PC-3 (cell line): ENCODE measurements at regions not wholly inside any gene's neighbourhood (a gene's known extent, or its start where the extent isn't known, plus 50 kb on each side); places are given as distances from the start of the nearest gene placed in this dataset.

Source experiments
- CTCF ChIP-seq: fragments of 300-600 bp; sonication (generic); conservative IDR thresholded peaks from 2 replicates; pipeline ENCODE4 v1.5.1; 2017; ENCODE audit warnings: antibody characterized with exemption, low read depth, mild to moderate bottlenecking, low read length
- EZH2 ChIP-seq: fragments of 300-600 bp; sonication (generic); IDR thresholded peaks from one replicate; pipeline ENCODE4 v1.6.1; 2017; ENCODE audit warnings: antibody characterized with exemption, mild to moderate bottlenecking, low read length; ENCODE audit not compliant: unreplicated experiment

GRCh38 chr3:159819676-159820075, 169.0 kb upstream of the IL12A start:
- TF ChIP-seq CTCF (no peak), EZH2 (no peak)
